ENCODE measurements at regions not wholly inside any gene's neighbourhood (a gene's known extent, or its start where the extent isn't known, plus 50 kb on each side); places are given as distances from the start of the nearest gene placed in this dataset.

DNA sequence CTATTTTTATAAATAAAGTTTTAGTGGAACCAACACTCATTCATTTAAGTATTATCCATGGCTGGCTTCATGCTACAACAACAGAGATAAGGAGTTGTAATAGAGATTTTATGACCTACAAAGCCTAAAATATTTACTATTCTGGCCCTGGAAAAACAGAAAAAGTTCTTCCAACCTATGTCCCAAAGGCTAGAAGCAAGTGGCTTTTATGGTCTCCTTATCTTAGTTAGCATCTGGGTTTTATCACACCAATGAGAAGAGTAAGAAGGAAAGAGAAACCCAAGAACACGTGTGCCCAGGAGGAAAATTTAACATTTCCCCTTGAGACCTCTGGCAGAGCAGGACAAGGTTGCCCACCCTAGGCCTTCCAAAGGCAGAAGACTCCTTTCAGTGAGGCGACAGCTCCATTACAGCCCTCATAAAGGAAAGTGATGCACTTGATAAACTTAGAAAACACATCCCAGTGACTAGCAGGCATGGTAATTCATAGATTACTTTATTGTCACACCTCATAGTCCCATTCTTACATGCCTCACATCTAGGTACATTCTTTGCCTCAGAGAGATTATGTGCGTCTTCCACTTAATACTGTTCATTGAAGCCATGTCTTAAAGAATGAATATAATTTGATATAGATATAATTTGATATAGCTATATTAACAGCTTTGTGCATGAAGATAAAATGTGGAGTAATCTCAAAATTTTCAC, 113.2 kb upstream of the ACP3 start:
- WGBS, 5 donors = 71 to 83% (median 77%) methylated on average over 3 of the region's 3 CpGs
- Histone ChIP-seq H3K27ac (no peak overlapping the region), H3K4me3 (no peak overlapping the region), H3K27me3 (no peaks in the 10 kb centered on the region), H3K36me3 (no peaks in the 10 kb centered on the region), H3K4me1 (no peaks in the 10 kb centered on the region), H3K9me3 (no peaks in the 10 kb centered on the region)
- intact Hi-C loops (cut with DNase I; ENCODE audit: low total_unique reads) = no loop called here
- TF ChIP-seq, protein P1, sequence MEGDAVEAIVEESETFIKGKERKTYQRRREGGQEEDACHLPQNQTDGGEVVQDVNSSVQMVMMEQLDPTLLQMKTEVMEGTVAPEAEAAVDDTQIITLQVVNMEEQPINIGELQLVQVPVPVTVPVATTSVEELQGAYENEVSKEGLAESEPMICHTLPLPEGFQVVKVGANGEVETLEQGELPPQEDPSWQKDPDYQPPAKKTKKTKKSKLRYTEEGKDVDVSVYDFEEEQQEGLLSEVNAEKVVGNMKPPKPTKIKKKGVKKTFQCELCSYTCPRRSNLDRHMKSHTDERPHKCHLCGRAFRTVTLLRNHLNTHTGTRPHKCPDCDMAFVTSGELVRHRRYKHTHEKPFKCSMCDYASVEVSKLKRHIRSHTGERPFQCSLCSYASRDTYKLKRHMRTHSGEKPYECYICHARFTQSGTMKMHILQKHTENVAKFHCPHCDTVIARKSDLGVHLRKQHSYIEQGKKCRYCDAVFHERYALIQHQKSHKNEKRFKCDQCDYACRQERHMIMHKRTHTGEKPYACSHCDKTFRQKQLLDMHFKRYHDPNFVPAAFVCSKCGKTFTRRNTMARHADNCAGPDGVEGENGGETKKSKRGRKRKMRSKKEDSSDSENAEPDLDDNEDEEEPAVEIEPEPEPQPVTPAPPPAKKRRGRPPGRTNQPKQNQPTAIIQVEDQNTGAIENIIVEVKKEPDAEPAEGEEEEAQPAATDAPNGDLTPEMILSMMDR (IDR thresholded peaks at IDR 0.05) = no peak
- TF ChIP-seq POLR2A (IDR thresholded peaks at IDR 0.05) (no peak), POLR2AphosphoS5 (IDR thresholded peaks at IDR 0.05) (no peak), EP300 (IDR thresholded peaks at IDR 0.05) (no peak)
- DNase-seq = no peak

DNA sequence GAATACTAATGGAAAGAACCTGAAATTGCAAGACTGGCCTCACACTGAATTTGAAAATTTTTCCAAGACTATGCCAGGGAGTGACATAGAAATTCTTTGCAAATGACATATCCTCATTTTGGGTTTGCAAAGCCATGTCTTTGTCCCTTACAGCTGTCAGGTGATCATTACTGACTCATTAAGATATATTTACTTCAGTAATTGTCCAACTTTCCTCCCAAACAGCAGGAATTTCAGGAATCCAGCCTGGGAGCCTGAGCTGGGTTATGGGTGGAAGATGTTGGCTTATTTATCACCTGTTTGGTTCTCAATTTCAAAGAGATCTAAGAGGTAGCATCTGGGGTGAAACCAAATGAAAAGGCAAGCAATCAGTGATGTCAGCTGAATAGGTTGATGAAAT, 111.6 kb upstream of the ACP3 start:
- Histone ChIP-seq H3K36me3 (no peaks in the 10 kb centered on the region), H3K9me3 (no peaks in the 10 kb centered on the region), H3K4me3 (no peak overlapping the region), H3K27ac (no peak overlapping the region), H3K27me3 (no peaks in the 10 kb centered on the region), H3K4me1 (peaks cover 0 to 8% (median 3%) of the 10 kb centered on the region in 4 donors)
- no peak for DNase-seq
- no peak for TF ChIP-seq POLR2AphosphoS5 (IDR thresholded peaks at IDR 0.05)
- TF ChIP-seq EP300 (IDR thresholded peaks at IDR 0.05) = no peak
- TF ChIP-seq POLR2A (IDR thresholded peaks at IDR 0.05) = no peak
- TF ChIP-seq, protein P1 (IDR thresholded peaks at IDR 0.05) = no peak
- intact Hi-C loops (cut with DNase I; ENCODE audit: low total_unique reads) = no loop called here

GRCh38 chr3:132209855-132210254, 107.4 kb upstream of the ACP3 start:
- no peak overlapping the region for H3K4me3 ChIP-seq
- no peak overlapping the region for H3K27ac ChIP-seq
- no peaks in the 10 kb centered on the region for H3K36me3 ChIP-seq
- no peaks in the 10 kb centered on the region for H3K9me3 ChIP-seq
- intact Hi-C loops (cut with DNase I; ENCODE audit: low total_unique reads) = no loop called here
- TF ChIP-seq, protein P1 (IDR thresholded peaks at IDR 0.05) = no peak
- TF ChIP-seq EP300 (IDR thresholded peaks at IDR 0.05) (no peak), POLR2AphosphoS5 (IDR thresholded peaks at IDR 0.05) (no peak), POLR2A (IDR thresholded peaks at IDR 0.05) (no peak)
- H3K27me3 ChIP-seq = no peaks in the 10 kb centered on the region
- DNase-seq = no peak
- H3K4me1 ChIP-seq = peaks cover 0 to 9% (median 4%) of the 10 kb centered on the region in 4 donors

DNA sequence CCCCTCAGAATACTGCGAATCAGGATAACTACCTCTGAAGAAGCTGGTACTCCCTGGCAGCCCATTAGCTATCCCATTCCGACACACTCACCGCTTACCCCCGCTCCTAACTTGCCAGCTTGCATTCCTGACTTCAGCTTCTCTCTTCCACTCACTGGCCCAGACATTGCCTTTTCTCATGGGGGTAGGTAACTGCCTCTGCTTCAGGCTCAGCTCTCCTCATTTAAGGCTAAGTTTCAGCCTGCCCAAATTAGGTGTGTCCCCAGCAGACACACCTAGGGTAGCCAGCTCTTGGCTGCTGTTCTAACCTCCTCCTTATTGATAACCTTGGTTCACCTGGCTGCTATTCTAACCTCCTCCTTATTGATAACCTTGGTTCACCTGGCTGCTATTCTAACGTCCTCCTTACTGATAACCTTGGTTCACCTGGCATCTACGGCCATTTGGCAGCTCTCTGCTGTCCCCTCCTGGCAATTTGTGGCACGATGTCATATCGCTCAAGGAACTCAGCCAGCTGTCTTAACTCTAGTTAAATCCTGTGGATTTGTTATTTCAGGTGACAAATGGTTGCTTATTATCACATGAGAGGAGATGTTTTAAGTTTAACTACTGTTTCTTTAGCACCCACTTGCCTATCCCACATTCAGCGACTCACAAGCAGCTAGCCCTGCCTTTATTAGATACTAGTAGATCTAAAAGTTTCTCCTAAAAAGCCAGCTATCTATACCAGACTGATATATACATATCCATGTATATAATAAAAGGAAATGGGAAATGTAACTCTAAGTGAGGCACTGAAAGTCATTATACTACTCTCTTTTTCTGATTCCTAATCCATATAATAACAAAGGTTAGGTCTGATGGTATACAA, 106.5 kb upstream of the ACP3 start:
- H3K27ac ChIP-seq = no peak overlapping the region
- no peaks in the 10 kb centered on the region for H3K9me3 ChIP-seq
- no peaks in the 10 kb centered on the region for H3K36me3 ChIP-seq
- no peaks in the 10 kb centered on the region for H3K27me3 ChIP-seq
- peak; percentile 63 to 68 for DNase-seq
- H3K4me1 ChIP-seq = peaks cover 0 to 9% (median 4%) of the 10 kb centered on the region in 4 donors
- no peak overlapping the region for H3K4me3 ChIP-seq
- intact Hi-C loops (cut with DNase I; ENCODE audit: low total_unique reads) = no loop called here
- WGBS, 5 donors = 22 to 39% (median 28%) methylated on average over 9 of the region's 9 CpGs
- TF ChIP-seq, protein P1 (IDR thresholded peaks at IDR 0.05) = peak in 4 of 7 experiments; percentile 38 to 71 (median 58)
- peak in 1 of 3 donors; percentile 28 for TF ChIP-seq POLR2AphosphoS5 (IDR thresholded peaks at IDR 0.05)
- TF ChIP-seq POLR2A (IDR thresholded peaks at IDR 0.05) = no peak
- no peak for TF ChIP-seq EP300 (IDR thresholded peaks at IDR 0.05)

Measured in stomach (tissue), 8 donors.